ENCODE measurements at regions not wholly inside any gene's neighbourhood (a gene's known extent, or its start where the extent isn't known, plus 50 kb on each side); places are given as distances from the start of the nearest gene placed in this dataset.
A peak's percentile ranks its signal among the peaks of the same experiment; 100 is the strongest.

DNA sequence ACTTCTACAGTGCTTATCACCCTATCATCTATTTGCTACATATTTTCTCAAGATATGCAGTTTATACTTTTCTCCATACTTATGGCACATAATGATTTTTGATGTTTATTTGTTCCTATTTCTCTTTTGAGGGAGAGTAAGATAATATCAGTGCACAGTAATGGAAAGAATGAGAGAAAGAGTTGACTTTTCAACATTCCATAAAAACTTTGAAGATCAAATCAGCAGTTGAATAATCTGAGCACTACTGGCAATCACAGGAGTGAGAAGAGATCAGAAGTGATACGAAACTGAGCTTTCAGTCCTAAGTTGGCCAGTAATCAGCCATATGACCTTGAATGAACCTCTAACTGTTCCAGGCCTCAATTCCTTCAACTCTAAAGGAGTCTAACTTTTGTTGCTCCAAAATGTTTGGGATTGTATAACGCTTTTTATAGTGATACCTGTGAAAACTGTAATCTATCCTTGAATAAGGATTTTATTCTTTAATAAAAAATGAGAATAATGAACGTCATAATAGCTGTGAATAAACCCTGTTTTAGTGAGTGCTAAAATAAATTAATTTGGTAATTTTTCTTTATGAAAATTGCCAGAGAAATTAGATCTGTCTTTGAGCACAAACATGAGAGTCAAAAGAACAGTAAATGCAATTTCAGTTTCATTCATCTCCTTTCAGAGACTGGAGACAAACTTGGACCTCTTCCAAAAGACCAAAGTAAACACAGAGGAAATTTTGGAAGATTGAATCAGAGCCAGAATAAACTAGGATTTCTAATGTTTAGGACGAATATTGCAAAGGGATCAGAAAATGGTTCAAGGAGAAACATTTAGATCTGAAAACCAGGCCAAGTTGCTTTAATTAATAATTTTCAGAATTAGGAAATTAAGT is 309.9 kb downstream of the ADGRL2 start:
- Histone ChIP-seq H3K36me3 (no peaks in the 10 kb centered on the region), H3K27me3 (ENCODE audit: low read depth) (no peaks in the 10 kb centered on the region), H3K27ac (no peak overlapping the region), H3K4me1 (peaks cover 10% of the 10 kb centered on the region), H3K9me3 (no peaks in the 10 kb centered on the region), H3K4me3 (no peak overlapping the region)
- no peak for ATAC-seq
- TF ChIP-seq, protein P1, sequence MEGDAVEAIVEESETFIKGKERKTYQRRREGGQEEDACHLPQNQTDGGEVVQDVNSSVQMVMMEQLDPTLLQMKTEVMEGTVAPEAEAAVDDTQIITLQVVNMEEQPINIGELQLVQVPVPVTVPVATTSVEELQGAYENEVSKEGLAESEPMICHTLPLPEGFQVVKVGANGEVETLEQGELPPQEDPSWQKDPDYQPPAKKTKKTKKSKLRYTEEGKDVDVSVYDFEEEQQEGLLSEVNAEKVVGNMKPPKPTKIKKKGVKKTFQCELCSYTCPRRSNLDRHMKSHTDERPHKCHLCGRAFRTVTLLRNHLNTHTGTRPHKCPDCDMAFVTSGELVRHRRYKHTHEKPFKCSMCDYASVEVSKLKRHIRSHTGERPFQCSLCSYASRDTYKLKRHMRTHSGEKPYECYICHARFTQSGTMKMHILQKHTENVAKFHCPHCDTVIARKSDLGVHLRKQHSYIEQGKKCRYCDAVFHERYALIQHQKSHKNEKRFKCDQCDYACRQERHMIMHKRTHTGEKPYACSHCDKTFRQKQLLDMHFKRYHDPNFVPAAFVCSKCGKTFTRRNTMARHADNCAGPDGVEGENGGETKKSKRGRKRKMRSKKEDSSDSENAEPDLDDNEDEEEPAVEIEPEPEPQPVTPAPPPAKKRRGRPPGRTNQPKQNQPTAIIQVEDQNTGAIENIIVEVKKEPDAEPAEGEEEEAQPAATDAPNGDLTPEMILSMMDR (IDR thresholded peaks at IDR 0.05), result no peak
- no peak for DNase-seq
- intact Hi-C loops (cut with DNase I), result no loop called here

DNA sequence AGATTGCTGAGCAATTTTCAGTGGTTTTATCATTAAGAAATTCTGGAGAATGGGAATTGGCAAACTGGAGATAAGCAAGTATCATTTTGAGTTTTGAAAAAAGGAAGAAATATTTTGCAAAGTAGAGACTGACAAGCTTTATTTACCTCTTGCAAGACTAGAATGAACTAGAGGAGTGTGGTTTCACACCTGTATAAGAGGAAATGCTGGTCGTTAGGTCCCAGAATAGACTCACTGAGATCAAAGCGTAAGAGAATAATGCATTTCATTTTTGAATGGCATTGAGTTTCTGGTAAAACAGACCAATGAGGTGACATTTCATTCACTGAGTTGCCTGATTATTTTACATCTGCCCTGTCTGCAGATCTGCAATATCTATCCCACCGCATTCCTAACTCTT is 308.1 kb downstream of the ADGRL2 start:
- Histone ChIP-seq H3K36me3 (no peaks in the 10 kb centered on the region), H3K27me3 (ENCODE audit: low read depth) (no peaks in the 10 kb centered on the region), H3K27ac (no peak overlapping the region), H3K9me3 (no peaks in the 10 kb centered on the region), H3K4me1 (peaks cover 10% of the 10 kb centered on the region), H3K4me3 (no peak overlapping the region)
- TF ChIP-seq, protein P1 (IDR thresholded peaks at IDR 0.05), result no peak
- DNase-seq, result no peak
- no peak for ATAC-seq
- intact Hi-C loops (cut with DNase I), result no loop called here

DNA sequence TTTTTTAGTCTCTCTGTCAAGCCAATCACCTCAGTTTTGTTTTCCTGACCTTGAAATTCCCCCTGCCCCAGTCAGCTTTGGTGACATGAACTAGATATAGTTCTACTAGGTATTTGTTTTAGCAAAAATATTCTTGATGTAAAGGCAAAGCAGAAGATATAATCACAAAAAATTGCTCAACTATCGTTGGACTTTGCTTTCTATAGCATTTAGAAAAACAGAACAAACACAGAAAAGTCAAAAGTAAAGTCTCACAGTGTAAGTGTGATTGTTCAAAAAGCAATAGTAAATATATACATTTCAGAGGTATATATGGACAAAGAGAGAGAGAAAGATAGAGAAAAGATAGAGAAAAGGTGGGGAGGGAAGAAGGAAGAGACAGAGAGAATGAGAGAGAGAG is 305.9 kb downstream of the ADGRL2 start:
- ATAC-seq (no peak), DNase-seq (no peak)
- TF ChIP-seq, protein P1 (IDR thresholded peaks at IDR 0.05), result no peak
- Histone ChIP-seq H3K27me3 (ENCODE audit: low read depth) (no peaks in the 10 kb centered on the region), H3K4me3 (no peak overlapping the region), H3K9me3 (no peaks in the 10 kb centered on the region), H3K4me1 (peaks cover 10% of the 10 kb centered on the region), H3K27ac (no peak overlapping the region), H3K36me3 (no peaks in the 10 kb centered on the region)
- intact Hi-C loops (cut with DNase I), result no loop called here

DNA sequence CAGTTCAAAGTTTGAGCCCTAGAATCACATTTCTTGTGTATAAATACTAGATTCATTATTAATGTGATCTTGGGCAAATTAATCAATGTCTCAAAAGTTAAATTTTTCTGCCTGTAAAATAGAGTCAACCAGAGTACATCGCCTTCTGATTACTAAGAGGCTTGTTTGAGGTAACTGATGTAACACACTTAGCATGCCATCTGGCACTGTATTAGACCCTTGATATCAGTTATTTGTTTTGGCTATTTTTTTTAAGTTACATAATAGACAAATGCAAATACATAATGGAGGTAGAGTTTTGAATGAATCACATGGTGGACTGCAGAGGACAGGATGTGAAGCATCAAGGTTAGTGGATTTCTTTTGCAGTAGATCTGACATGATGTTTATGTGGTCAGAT is 298.4 kb downstream of the ADGRL2 start:
- Histone ChIP-seq H3K4me3 (no peak overlapping the region), H3K27ac (no peak overlapping the region), H3K4me1 (no peaks in the 10 kb centered on the region), H3K9me3 (no peaks in the 10 kb centered on the region), H3K27me3 (ENCODE audit: low read depth) (no peaks in the 10 kb centered on the region), H3K36me3 (no peaks in the 10 kb centered on the region)
- ATAC-seq, result peak in 1 of 2 donors; percentile 21
- no peak for DNase-seq
- TF ChIP-seq, protein P1 (IDR thresholded peaks at IDR 0.05), result no peak
- intact Hi-C loops (cut with DNase I), result no loop called here

DNA sequence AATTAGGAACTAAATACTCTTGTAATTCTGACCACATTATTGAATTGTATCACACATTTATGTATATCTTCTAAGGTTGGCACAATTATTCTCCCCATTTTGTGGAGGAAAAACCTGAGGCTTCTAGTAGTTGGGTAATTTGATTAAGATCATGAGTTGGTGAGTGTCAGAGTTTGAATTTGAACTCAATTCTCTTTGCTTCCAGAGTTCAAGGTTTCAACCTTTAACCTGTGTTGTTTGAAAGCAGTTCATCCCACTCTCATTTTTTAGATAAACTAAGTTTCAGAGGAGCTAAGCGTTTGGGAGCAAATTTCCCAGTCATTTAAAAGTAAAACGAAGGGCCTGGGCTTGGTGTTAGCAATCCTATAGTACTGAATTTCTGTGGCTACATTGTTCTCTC is 293.4 kb downstream of the ADGRL2 start:
- Histone ChIP-seq H3K4me1 (no peaks in the 10 kb centered on the region), H3K4me3 (no peak overlapping the region), H3K27ac (no peak overlapping the region), H3K9me3 (no peaks in the 10 kb centered on the region), H3K36me3 (no peaks in the 10 kb centered on the region), H3K27me3 (ENCODE audit: low read depth) (no peaks in the 10 kb centered on the region)
- TF ChIP-seq, protein P1 (IDR thresholded peaks at IDR 0.05), result no peak
- DNase-seq, result no peak
- ATAC-seq, result no peak
- intact Hi-C loops (cut with DNase I), result no loop called here
